ENCODE measurements at regions not wholly inside any gene's neighbourhood (a gene's known extent, or its start where the extent isn't known, plus 50 kb on each side); places are given as distances from the start of the nearest gene placed in this dataset.

DNA sequence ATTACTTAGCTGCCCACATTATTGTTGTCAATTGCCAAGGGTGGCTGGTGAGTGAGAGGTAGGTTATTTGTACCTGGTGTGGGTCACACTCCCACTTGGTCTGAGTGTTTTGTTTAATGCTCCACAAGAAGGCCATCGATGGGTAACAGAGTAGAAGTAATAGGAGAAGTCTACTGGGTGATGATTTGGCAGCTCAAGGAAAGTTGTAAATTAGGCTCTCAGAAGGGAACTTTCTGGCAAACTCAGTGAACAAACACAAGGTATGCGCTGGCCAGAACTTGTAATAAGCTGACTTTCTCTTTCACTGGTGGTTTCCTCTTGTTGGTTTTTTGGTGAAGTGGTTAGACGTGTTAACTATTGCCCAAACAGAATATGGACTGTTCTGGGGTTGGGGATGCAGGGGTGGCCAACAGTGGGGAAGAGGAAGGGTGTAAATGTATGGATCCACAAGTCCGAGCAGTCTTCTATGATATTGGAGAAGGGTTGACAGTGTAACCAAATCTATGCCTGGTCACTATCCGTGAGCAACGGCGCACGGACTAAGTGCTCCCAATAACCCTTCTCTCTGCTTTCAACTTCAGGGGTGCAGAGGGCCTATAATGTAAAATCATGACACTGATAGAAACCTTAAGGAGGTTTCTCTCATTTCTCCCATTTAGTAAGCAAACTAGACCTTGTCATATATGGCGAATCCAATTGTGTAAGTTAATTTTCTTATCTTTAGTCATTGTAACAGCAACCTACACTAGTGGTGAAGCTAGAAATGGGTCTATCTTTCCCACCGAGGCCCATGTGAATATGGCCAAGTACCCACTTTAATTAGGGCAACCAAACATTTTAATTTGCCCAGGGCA lies 212.8 kb downstream of the PTEN start:
- H3K27ac ChIP-seq (ENCODE audit: low read depth, low read length) = no peak overlapping the region
- WGBS, 3 donors = 78 to 81% (median 79%) methylated on average over 10 of the region's 10 CpGs

DNA sequence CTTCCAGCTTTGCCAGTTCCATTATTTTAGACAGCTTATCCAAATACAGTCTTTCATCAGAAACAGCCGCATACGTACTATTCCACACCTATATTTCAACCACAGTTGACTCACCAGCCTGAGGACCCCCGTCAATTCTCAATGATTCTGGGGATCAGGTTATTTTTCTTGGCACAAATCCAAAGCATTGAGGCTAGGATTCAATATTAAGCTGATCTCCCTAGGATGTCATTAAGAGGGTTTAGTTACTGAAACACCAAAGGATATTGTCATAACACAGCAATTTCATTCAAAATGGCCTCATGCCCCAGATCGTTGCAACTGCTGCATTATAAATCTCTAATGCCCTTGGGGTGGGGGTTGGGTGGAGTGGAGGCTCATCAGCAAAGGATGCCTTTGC lies 214.6 kb downstream of the PTEN start:
- no peak overlapping the region for H3K27ac ChIP-seq (ENCODE audit: low read depth, low read length)
- WGBS, 3 donors = 71 to 88% (median 88%) methylated on average over 4 of the region's 4 CpGs

DNA sequence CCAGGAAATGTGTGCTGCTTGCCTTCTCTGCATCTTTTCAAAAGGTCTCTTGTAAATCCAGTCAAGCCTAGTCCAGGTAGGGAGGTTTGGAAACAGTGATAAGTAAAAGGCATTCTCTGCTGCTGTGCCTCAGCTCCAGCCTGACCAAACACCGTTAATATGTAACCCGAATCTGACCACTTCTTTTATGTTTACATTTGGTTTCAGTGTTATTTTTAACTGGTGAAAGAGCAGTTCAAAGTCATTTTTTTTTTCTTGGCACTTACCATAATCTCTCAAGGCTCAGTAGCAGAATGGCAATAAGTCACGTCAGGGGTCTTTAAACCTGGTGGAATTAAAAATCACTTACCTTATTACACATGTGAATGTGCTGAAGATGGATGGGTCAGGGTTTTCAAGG lies 216.8 kb downstream of the PTEN start:
- WGBS, 3 donors = 6 to 33% (median 24%) methylated on average over 3 of the region's 3 CpGs
- no peak overlapping the region for H3K27ac ChIP-seq (ENCODE audit: low read depth, low read length)

DNA sequence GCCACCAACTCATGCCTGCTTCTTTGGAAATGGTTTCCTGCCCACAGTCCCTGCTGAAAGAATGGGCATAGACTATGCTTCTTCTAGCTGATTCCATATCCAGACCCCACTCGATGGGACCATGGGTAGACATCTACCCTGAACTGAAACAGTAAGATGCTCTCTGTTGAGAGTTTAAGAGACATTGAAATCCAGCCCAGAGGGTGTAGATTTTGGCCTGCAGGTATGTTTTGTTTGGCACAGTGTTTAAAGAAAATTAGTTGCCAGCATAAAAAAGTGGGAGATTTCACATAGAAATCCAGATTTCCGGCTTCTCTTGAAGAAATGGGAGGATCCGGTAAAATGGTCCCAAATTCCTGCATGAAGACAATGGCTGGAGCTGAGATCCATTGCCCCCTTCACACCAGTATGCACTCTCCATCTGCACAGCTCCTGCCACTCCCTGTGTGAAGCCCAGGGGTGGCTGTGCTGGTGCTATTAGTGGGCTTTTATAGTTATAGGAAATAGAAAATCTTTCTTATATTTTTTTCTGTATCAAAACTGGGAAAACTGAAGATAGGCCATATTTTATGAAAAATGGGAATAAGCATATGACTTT lies 218.1 kb downstream of the PTEN start:
- 41 to 93% (median 80%) methylated on average over 3 of the region's 3 CpGs for WGBS, 3 donors
- H3K27ac ChIP-seq (ENCODE audit: low read depth, low read length) = no peak overlapping the region

DNA sequence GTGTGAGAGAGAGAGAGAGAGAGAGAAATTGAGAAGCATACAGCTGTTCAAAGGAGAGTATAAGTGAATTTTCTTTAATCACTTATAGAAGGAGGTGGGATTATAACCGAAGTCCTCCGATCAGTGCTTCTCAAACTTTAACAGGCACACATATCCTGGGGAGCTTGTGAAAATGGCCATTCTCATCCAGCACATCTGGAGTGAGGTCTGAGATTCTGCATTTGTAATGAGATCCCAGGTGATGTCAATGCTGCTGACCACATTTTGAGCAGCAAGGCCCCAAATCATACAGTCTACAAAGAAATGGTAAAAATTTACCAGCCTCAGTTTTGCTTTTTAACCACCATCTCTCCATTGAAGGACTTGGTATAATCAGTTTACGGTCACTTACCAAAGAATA lies 219.0 kb downstream of the PTEN start:
- no peak overlapping the region for H3K27ac ChIP-seq (ENCODE audit: low read depth, low read length)
- WGBS, 3 donors = 82 to 98% (median 94%) methylated on average over 3 of the region's 3 CpGs

DNA sequence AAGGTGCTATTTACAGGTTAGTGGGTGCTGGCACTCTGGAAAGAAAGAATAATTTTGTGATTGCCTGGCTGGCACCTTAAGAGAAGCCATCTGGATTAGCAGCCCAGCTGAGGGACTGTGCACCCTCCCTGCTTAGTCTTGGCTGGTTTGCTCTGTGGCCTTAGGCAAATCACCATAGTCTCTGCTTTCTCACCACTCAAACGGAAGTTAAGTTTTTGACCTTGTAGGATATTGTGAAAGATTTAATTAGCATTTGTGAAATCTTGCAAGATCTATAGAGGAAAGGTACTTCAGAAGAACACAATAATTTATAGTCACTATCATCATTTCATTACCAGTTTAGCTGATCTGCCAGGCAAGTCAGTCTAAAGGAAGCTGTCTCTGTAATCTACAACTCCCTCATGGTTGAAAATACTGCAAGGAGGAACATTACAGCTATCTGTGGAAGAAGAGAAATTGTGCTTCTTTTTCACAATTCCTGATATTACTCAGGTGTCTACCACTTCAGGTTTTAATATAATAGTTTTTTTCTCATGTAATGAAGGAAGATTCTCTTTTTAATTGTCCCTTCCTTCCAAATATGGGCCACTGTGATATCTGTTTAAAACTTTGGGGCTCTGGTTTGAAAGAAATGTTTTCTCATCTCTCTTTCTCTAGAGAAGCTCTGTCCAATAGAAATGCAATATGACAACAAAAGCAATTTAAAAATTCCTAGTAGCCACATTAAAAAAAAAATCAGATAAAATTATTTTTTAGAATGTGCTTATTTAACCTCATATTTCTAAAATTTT lies 219.6 kb downstream of the PTEN start:
- 43 to 46% (median 45%) methylated on average over 1 of the region's 1 CpG for WGBS, 3 donors
- no peak overlapping the region for H3K27ac ChIP-seq (ENCODE audit: low read depth, low read length)

DNA sequence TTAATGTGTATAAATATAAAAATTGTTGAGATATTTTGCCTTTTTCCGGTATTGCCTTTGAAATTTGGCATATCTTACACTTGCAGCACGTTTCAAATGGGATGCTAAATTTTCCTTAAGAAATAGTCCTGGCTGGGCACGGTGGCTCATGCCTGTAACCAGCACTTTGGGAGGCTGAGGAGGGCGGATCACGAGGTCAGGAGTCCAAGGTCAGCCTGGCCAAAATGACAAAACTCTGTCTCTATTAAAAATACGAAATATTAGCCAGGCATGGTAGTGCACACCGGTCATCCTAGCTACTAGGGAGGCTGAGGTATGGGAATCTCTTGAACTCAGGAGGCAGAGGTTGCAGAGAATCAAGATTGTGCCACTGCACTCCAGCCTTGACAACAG lies 220.2 kb downstream of the PTEN start:
- WGBS, 3 donors = 84 to 94% (median 90%) methylated on average over 7 of the region's 7 CpGs

DNA sequence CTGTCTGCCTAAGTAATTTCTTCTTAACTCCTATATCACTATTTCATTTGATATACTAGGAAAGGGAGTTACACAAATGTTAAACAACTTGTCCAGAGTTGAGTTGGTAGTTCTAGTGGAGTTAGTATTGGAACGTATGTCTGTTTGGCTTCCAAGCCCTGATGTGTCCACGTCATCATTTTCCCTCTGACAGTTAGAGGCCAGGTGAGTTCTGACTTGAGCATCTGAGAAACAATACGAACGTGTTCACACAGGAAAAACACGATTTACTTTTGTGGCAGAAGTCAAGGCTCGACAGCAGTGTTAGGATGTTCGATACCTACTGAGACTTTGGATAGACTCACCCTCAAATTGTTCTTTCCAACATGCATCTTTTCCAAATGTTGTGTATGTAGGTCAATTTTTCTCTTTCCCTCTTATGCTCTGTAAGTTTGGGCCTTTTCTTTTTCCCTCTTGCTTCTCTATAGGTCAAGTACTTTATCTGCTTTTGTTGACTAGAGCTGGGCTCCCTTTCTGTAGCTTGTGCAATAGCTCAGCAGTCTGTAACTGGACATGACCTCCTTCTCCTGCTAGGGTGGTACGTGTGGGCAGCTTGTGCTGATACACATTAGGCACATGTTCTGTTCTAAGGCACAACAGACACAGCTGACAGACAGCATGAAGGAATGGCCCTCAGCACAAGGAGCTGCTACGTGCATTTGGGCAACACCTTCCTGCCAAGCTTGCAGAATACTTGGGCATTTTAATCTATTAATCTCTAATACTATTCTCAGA lies 222.9 kb downstream of the PTEN start:
- no peak overlapping the region for H3K27ac ChIP-seq (ENCODE audit: low read depth, low read length)
- WGBS, 3 donors = 87 to 91% (median 88%) methylated on average over 9 of the region's 9 CpGs

More for the DNA sequence above, 220.2 kb downstream of the PTEN start:
- H3K27ac ChIP-seq (ENCODE audit: low read depth, low read length) = no peak overlapping the region

DNA sequence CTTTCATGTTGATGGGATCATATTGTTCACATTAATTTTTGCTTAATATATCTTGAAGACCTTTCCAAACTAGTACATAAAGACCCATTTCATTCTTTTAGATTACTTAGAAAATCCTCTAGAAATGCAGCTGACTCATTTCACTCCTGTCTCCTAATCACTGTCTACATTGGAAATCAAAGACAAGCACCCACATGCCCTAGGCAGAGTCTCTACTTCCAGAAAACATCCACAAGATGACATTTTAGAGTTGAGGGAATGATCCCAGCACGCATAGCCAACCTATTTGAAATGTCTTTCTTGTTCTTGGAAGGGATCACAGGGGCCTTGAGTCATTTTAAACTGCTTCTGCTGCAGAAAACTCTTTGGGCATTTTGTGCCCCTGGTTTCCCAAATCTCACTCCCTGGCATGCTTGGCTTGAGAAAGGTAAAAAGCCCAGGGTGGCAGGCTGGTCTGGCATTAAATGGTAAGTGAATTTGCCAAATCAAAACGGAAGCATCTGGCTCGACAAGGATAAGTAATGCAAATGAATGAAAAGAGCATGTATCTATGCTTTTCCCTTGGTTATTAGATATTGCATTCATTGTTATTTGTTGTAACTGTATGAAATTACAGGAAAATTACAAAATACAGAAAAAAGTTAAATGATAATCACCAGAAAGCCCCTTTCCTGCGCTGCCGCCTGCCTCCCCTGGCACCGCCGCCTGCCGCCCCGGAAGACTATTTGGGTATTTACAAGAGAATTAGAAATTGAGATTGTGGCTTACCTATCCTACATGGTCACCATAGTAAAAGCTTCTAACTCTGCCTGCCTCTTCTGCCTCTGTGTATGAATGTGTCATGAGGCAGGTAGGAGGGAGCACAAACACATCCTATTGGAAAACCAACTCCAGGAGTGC lies 225.3 kb downstream of the PTEN start:
- 82 to 94% (median 91%) methylated on average over 9 of the region's 9 CpGs for WGBS, 3 donors
- H3K27ac ChIP-seq (ENCODE audit: low read depth, low read length) = no peak overlapping the region

DNA sequence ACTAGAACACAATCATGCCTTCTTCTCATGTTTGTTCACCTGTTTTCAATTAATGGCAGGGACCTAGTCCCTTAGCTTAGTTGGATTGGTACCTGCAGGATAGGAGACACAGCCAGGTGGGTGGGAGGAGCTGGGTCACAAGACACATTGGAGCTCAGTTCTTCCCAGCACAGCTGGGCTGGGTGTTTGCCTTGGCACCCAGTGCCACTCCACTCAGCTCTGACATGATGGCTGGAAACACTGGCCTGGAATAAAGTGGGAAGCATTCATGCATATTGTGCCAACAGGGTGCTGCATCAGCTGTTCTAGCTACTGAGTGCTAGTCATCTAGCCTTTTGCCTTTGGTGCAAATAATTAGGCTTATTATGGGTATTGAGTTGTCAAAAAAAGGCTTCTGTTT lies 226.1 kb downstream of the PTEN start:
- H3K27ac ChIP-seq (ENCODE audit: low read depth, low read length) = no peak overlapping the region

DNA sequence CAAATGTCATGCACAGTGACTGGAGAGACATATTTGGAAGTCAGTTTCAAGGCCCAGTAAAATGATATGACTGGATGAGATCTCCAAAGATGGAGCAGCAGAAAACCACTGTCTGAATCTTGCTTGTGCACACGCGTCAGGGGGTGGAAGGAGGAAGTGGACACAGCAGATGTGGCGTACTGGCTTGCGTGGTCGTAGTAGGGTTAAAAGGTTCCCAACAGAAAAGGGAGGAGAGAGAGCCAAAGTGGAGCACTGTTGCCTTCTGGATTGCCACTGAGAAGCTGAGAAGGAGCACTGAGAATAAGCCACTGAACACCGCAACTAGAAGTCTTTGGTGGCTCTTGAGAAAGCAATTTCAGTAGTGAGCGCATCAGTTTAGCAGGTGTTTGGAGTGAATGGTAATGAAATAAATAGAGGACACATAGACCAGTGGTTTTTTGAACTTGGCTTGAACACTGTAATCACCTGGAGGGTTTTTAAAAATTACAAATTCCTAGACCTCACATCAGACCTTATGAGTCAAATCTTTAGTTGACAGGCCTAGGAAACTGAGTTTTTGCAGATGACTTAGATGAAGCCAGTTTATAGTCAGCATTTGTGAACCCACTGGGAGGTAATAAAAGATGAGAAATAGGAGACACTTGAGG lies 227.3 kb downstream of the PTEN start:
- WGBS, 3 donors = 71 to 90% (median 85%) methylated on average over 7 of the region's 7 CpGs
- no peak overlapping the region for H3K27ac ChIP-seq (ENCODE audit: low read depth, low read length)

DNA sequence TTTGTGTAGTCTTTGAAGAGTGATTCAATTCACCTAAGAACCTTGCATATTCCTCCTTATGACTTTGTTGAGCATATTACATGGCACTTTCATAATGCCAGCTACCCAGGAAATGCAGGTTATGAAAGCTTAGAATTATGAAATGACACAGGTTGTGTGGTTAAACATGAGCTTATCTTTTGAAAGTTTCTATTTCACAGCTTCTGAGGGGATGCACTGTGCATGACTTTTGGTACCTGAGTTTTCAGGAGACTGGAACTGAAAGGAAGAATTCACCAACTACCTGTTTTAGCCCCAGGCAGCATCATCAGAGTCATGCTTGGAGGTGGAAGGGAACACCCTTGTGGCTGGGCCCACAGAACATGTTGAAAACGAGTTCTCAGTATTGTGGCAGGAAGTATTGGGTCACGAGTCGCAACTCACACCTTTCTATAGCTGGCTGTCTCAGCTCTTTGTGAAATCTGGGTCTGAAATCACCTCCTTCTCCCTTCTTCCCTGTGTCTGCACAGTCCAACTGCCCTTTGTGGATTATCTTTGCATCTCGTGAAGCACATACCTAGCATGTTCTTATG lies 228.2 kb downstream of the PTEN start:
- H3K27ac ChIP-seq (ENCODE audit: low read depth, low read length) = no peak overlapping the region
- WGBS, 3 donors = 45 to 81% (median 64%) methylated on average over 4 of the region's 4 CpGs

DNA sequence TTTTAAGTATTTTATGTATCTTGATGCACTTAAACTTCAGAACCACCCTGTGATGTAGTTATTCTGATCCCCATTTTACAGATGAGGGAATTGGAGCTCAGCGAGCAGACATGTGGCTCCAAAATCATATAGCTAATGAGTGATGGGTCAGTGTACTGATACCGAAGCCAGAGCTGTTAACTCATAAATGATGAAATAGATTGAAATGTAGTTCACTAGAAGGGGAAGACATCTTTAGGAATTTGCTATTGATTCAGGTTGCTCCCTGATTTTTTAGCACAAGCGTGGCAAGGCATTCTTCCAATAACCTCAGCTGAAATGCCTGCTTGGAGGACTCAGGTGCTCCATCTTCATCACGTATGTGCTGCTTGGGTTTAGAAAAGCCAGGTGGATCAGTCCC lies 228.8 kb downstream of the PTEN start:
- 88 to 93% (median 92%) methylated on average over 4 of the region's 4 CpGs for WGBS, 3 donors
- no peak overlapping the region for H3K27ac ChIP-seq (ENCODE audit: low read depth, low read length)

DNA sequence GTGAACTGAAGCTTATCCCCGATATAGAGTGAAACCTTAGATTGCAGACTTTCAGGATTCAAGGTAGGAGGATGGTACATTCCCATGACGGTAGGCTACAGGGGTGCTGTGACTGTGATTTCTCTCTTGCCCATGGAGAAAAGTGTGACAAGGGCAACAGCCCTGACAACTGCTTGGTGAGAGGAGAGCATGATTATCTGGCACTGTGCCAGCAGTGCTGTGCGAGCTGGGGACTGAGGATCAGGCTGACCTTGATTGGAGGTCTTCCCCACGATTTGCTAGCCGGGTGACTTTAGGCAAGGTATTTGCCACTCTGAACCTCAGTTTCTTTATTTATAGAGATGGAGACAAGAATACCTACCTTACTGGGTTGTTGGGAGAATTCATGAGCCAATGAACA lies 229.5 kb downstream of the PTEN start:
- 57 to 77% (median 69%) methylated on average over 5 of the region's 5 CpGs for WGBS, 3 donors
- H3K27ac ChIP-seq (ENCODE audit: low read depth, low read length) = no peak overlapping the region

DNA sequence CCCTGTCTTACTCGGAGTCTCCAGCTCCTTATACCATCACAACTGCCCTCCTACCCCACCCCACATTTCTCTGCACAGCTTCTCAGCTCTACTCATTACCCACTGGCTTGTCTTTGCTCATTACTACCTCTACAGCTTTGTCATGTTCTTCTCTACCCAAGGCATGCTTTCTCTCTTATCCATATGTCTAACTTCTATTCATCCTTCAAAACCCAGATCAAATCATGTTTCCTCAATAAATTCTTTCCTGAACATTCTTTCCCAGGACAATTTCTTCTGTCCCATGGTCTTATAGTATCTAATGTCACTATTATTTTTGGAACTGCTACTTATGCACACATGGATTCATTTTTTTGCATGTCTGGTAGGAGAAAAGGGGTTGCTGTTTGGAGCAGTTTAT lies 231.4 kb downstream of the PTEN start:
- H3K27ac ChIP-seq (ENCODE audit: low read depth, low read length) = no peak overlapping the region
- WGBS, 3 donors = 100% methylated on average over 1 of the region's 1 CpG

DNA sequence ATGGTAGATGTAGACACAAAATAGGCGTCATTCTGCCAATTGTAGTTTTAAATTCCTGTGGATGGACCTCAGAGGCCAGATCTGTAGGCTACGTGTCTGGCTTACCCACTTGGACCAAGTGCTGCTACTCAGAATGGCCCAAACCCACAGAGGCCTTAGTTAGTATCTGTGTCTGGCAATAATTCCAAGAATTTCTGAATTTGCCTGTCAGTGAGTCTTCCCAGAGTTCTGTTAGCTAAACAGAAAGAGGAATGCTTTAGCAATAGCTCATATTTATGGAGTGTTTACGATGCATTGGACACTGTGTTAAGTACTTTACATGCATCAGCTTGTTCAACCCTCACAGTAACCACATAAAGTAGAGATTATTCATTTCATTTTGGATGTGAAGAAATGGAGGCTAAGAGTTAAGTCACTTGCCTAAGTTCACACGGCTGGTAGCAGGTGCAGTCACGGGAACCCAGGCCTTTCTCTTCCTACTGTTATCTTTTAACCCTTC lies 231.8 kb downstream of the PTEN start:
- 60 to 71% (median 66%) methylated on average over 5 of the region's 5 CpGs for WGBS, 3 donors
- no peak overlapping the region for H3K27ac ChIP-seq (ENCODE audit: low read depth, low read length)

All from adipose tissue (tissue), 3 donors.